ENCODE measurements at regions not wholly inside any gene's neighbourhood (a gene's known extent, or its start where the extent isn't known, plus 50 kb on each side); places are given as distances from the start of the nearest gene placed in this dataset.

DNA sequence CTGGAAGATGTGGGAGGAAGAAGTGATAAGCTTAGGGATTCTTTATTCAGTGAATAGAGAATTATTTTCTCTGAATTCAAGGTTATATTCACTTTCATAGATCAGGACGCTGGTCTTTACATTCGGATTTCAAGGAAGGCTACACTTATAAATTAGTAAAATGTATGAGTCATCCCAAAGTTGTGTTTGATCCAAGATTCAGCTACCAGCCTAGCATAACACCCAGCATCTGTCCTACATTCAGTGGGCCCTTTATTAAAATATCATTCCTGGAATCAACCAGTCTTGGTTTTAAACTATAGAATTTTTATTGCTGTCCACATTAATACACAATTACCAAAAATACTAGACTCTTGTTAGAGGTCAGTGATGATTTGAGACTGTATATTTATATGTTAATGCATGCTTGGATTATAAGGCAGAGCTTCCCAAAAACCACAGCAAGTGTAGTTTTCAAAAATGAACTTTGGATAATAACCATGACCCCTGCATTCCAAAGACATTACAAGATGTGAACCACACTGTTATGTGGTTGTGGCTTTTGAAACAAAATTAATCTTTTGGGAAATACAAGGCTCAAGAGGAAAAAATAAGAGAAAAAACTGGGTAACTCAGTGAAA is 210.7 kb upstream of the CNR1 start:
- Histone ChIP-seq H3K4me1 (ENCODE audit: control insufficient read depth, insufficient read depth, low read length) (peaks cover 22% of the 10 kb centered on the region), H3K9me3 (ENCODE audit: control insufficient read depth, low read length) (no peaks in the 10 kb centered on the region), H3K36me3 (ENCODE audit: control insufficient read depth, insufficient read depth, low read length) (no peaks in the 10 kb centered on the region), H3K4me3 (ENCODE audit: insufficient read depth, low read depth, low read length) (no peak overlapping the region), H3K27me3 (ENCODE audit: control insufficient read depth, insufficient read depth, low read length, poor library complexity, severe bottlenecking) (no peaks in the 10 kb centered on the region), H3K27ac (ENCODE audit: insufficient read depth, low read depth, low read length, poor library complexity, severe bottlenecking) (no peak overlapping the region)
- WGBS, 2 experiments = 100% methylated on average over 1 of the region's 2 CpGs; no CpG with 5 or more reads in 1 of the 2 experiments

DNA sequence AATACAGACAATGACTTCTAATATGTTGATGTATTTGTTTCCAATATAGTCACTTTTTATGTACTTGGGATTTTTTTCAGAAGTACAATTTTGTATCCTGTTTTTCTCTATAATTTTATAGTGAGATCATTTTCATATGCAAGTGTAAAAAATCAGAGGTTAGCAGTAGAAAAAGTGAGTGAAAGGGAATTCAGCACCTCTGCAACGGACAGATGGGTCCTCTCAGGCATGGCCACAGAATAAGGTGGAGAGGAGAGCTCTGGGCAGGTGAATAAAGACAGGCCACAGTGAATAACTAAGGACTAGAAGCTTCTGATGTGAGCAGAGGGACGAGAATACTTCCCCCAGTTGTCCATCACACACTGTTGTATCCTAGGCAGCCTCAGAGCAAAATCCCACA is 210.1 kb upstream of the CNR1 start:
- no peaks in the 10 kb centered on the region for H3K27me3 ChIP-seq (ENCODE audit: control insufficient read depth, insufficient read depth, low read length, poor library complexity, severe bottlenecking)
- peaks cover 19% of the 10 kb centered on the region for H3K4me1 ChIP-seq (ENCODE audit: control insufficient read depth, insufficient read depth, low read length)

DNA sequence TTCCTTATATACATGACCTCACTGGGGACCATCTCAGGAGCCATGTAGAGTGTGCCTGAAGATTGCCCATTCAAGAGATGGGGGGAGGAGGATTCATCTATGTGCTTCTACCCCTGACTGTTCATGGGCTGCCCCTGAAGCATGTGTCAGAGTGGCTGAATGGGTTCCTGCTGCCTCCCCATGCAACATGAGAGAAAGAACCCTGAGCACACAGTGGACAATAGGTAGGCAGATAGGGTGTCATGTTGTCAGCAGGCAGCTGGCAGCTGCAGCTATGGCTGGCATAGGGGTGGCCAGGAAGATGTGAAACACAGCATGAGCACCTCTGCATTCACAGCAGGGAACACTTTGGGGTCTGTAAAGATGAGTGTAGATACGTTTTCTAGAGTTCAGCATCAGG is 208.4 kb upstream of the CNR1 start:
- no peaks in the 10 kb centered on the region for H3K27me3 ChIP-seq (ENCODE audit: control insufficient read depth, insufficient read depth, low read length, poor library complexity, severe bottlenecking)
- no peaks in the 10 kb centered on the region for H3K9me3 ChIP-seq (ENCODE audit: control insufficient read depth, low read length)
- H3K4me1 ChIP-seq (ENCODE audit: control insufficient read depth, insufficient read depth, low read length) = peaks cover 7% of the 10 kb centered on the region
- 22 to 35% methylated on average over 1 of the region's 1 CpG for WGBS, 2 experiments
- no peaks in the 10 kb centered on the region for H3K36me3 ChIP-seq (ENCODE audit: control insufficient read depth, insufficient read depth, low read length)
- H3K4me3 ChIP-seq (ENCODE audit: insufficient read depth, low read depth, low read length) = no peak overlapping the region
- no peak overlapping the region for H3K27ac ChIP-seq (ENCODE audit: insufficient read depth, low read depth, low read length, poor library complexity, severe bottlenecking)

More for the DNA sequence above, 210.1 kb upstream of the CNR1 start:
- H3K9me3 ChIP-seq (ENCODE audit: control insufficient read depth, low read length) = no peaks in the 10 kb centered on the region
- no peaks in the 10 kb centered on the region for H3K36me3 ChIP-seq (ENCODE audit: control insufficient read depth, insufficient read depth, low read length)
- H3K4me3 ChIP-seq (ENCODE audit: insufficient read depth, low read depth, low read length) = no peak overlapping the region
- no peak overlapping the region for H3K27ac ChIP-seq (ENCODE audit: insufficient read depth, low read depth, low read length, poor library complexity, severe bottlenecking)
- WGBS, 2 experiments = 83 to 90% methylated on average over 2 of the region's 2 CpGs

DNA sequence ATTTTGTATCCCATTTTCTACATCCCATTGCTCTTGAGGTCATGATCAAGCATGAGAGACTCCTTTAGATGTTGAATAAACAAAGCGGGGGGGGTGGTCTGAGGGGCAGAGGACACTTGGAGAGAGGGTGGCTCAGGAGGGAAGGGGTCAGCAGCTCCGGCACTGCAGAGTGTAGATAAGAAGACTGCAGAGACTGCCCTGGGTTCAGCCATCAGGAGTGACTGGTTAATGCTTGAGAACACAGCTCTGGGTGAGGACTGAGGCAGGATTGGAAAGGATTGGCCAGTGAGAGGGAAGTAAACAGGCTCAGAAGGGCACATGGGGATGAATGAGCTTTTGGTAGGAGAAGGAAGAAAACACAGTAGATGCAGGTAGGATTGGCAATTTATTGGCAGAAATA is 205.3 kb upstream of the CNR1 start:
- 92 to 93% methylated on average over 2 of the region's 2 CpGs for WGBS, 2 experiments
- Histone ChIP-seq H3K4me1 (ENCODE audit: control insufficient read depth, insufficient read depth, low read length) (peaks cover 7% of the 10 kb centered on the region), H3K4me3 (ENCODE audit: insufficient read depth, low read depth, low read length) (no peak overlapping the region), H3K27me3 (ENCODE audit: control insufficient read depth, insufficient read depth, low read length, poor library complexity, severe bottlenecking) (no peaks in the 10 kb centered on the region), H3K36me3 (ENCODE audit: control insufficient read depth, insufficient read depth, low read length) (no peaks in the 10 kb centered on the region), H3K9me3 (ENCODE audit: control insufficient read depth, low read length) (no peaks in the 10 kb centered on the region), H3K27ac (ENCODE audit: insufficient read depth, low read depth, low read length, poor library complexity, severe bottlenecking) (no peak overlapping the region)

DNA sequence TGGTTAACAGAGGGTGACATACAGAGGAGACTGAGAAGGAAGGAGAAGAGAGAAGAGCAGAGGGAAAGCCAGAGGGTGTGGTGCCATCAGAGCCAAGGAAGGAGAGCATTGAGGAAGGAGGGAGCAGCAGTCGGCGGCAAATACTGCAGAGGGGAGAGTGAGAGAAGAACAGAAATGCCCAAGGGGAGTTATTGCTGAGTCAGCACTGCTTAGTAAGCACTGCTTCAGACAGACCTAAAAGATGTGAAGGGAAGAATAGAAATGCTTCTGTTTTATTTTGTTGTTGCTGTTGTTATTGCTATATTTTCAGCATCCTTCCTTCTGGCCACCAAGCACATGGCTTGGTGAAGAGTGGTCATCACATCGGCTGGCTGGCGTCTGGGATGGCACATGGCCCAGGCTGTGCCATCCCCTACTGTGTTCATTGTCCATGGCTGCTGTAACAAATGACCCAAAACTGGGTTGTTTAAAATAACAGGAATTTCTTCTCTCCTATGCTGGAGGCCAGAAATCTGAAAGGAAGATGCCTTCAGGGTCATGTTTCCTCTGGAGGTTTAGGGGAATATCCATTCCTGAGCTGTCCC is 204.1 kb upstream of the CNR1 start:
- H3K9me3 ChIP-seq (ENCODE audit: control insufficient read depth, low read length) = no peaks in the 10 kb centered on the region
- 84 to 85% methylated on average over 4 of the region's 4 CpGs for WGBS, 2 experiments
- no peaks in the 10 kb centered on the region for H3K27me3 ChIP-seq (ENCODE audit: control insufficient read depth, insufficient read depth, low read length, poor library complexity, severe bottlenecking)
- peaks cover 7% of the 10 kb centered on the region for H3K4me1 ChIP-seq (ENCODE audit: control insufficient read depth, insufficient read depth, low read length)
- no peak overlapping the region for H3K27ac ChIP-seq (ENCODE audit: insufficient read depth, low read depth, low read length, poor library complexity, severe bottlenecking)
- H3K36me3 ChIP-seq (ENCODE audit: control insufficient read depth, insufficient read depth, low read length) = no peaks in the 10 kb centered on the region
- no peak overlapping the region for H3K4me3 ChIP-seq (ENCODE audit: insufficient read depth, low read depth, low read length)

DNA sequence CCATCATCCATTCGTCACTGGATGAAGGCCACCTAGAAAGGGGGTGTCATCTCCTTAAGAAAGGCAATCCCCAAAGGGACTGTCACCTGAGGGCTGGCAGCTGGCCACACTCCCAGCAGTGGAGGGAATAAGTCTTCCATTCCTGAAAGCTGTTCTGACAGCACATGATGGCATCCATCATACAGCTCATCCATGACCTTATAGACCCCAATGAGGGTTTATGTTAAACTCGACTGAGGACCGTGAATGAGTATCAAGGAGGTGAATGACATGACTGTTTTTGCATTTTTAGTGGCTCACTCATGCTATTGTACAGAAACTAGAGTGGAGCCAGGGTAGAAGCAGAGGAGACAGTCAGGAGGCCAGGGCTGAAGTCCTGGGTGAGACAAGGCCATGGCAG is 203.1 kb upstream of the CNR1 start:
- 89 to 92% methylated on average over 3 of the region's 3 CpGs for WGBS, 2 experiments
- H3K27ac ChIP-seq (ENCODE audit: insufficient read depth, low read depth, low read length, poor library complexity, severe bottlenecking) = no peak overlapping the region
- H3K9me3 ChIP-seq (ENCODE audit: control insufficient read depth, low read length) = no peaks in the 10 kb centered on the region
- H3K4me3 ChIP-seq (ENCODE audit: insufficient read depth, low read depth, low read length) = no peak overlapping the region
- H3K36me3 ChIP-seq (ENCODE audit: control insufficient read depth, insufficient read depth, low read length) = no peaks in the 10 kb centered on the region
- H3K27me3 ChIP-seq (ENCODE audit: control insufficient read depth, insufficient read depth, low read length, poor library complexity, severe bottlenecking) = no peaks in the 10 kb centered on the region
- peaks cover 2% of the 10 kb centered on the region for H3K4me1 ChIP-seq (ENCODE audit: control insufficient read depth, insufficient read depth, low read length)

DNA sequence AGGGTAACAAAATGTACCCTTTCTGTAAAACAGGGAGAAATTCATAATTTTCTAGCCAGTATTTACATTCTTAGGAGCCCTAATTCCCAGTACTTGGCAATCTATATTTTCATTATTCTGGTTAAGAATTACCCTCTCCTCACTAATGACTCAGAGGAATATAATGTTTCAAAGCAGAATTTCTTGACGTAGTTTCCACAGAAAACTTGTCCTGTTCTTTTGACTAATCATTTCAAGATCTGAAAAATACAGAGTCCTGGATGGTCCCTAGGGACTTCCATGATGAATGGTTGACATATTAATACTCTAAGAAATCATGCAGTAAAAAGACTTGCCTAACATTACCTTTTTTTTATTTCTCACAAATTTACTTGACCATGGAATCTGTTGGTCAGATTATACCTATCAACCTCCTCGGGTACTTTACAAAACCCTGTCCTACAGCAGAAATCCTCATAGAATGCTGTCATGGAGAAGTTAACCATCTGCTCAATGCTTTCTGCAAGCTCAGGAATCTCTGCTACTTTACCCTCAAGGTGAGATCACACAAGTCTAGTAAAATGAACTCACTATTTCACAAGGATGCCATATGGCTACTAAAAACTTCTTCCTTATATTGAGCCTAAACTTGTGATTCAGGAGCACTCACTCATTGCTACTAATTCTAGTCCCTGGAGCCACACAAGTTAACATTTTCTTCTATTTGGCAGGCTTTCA is 202.1 kb upstream of the CNR1 start:
- H3K27me3 ChIP-seq (ENCODE audit: control insufficient read depth, insufficient read depth, low read length, poor library complexity, severe bottlenecking) = no peaks in the 10 kb centered on the region
- 96 to 97% methylated on average over 2 of the region's 2 CpGs for WGBS, 2 experiments
- H3K4me1 ChIP-seq (ENCODE audit: control insufficient read depth, insufficient read depth, low read length) = no peaks in the 10 kb centered on the region
- H3K27ac ChIP-seq (ENCODE audit: insufficient read depth, low read depth, low read length, poor library complexity, severe bottlenecking) = no peak overlapping the region
- H3K36me3 ChIP-seq (ENCODE audit: control insufficient read depth, insufficient read depth, low read length) = no peaks in the 10 kb centered on the region
- no peak overlapping the region for H3K4me3 ChIP-seq (ENCODE audit: insufficient read depth, low read depth, low read length)
- no peaks in the 10 kb centered on the region for H3K9me3 ChIP-seq (ENCODE audit: control insufficient read depth, low read length)

DNA sequence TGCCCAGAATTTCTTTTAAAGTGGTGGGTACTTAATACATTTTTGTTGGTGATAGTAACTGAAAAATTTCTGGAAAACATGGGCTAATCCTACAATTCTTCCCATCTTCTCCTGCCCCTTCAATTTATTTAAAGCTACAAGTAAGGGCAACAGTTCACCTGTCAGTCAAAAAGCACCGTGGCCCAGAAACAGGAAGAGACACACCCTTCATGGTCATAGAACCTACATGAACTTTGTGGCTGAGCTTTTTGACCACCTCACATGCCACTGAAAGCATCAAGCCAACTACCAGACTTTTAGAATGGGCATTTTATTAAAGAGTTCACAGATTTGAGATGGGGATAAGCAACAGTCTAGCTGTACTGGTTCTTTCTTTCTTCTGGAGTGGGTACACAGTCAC is 201.1 kb upstream of the CNR1 start:
- WGBS, 2 experiments = 38 to 54% methylated on average over 1 of the region's 1 CpG
- H3K27me3 ChIP-seq (ENCODE audit: control insufficient read depth, insufficient read depth, low read length, poor library complexity, severe bottlenecking) = no peaks in the 10 kb centered on the region
- no peaks in the 10 kb centered on the region for H3K9me3 ChIP-seq (ENCODE audit: control insufficient read depth, low read length)
- no peaks in the 10 kb centered on the region for H3K4me1 ChIP-seq (ENCODE audit: control insufficient read depth, insufficient read depth, low read length)
- no peak overlapping the region for H3K27ac ChIP-seq (ENCODE audit: insufficient read depth, low read depth, low read length, poor library complexity, severe bottlenecking)
- no peak overlapping the region for H3K4me3 ChIP-seq (ENCODE audit: insufficient read depth, low read depth, low read length)
- H3K36me3 ChIP-seq (ENCODE audit: control insufficient read depth, insufficient read depth, low read length) = no peaks in the 10 kb centered on the region

DNA sequence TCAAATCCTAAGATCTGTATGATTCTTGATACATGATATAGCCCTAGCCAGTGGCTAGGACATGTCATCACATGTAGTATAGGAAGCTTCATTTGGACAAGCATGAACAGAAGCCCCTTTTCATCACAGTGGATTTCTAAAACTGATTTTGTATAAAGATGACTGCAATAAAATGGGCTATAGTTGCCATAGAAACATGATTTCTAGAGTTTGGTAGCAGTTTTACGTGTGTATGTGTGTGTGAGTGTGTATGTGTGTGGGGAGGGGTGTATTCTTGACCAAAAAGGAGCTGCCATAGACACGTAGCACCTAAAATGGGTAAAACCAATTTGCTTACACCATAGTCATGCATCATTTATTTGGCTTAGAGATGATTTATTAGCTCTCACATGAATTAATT is 200.5 kb upstream of the CNR1 start:
- Histone ChIP-seq H3K27me3 (ENCODE audit: control insufficient read depth, insufficient read depth, low read length, poor library complexity, severe bottlenecking) (no peaks in the 10 kb centered on the region), H3K36me3 (ENCODE audit: control insufficient read depth, insufficient read depth, low read length) (no peaks in the 10 kb centered on the region), H3K9me3 (ENCODE audit: control insufficient read depth, low read length) (no peaks in the 10 kb centered on the region), H3K4me3 (ENCODE audit: insufficient read depth, low read depth, low read length) (no peak overlapping the region), H3K27ac (ENCODE audit: insufficient read depth, low read depth, low read length, poor library complexity, severe bottlenecking) (no peak overlapping the region), H3K4me1 (ENCODE audit: control insufficient read depth, insufficient read depth, low read length) (no peaks in the 10 kb centered on the region)
- 84 to 96% methylated on average over 2 of the region's 2 CpGs for WGBS, 2 experiments

DNA sequence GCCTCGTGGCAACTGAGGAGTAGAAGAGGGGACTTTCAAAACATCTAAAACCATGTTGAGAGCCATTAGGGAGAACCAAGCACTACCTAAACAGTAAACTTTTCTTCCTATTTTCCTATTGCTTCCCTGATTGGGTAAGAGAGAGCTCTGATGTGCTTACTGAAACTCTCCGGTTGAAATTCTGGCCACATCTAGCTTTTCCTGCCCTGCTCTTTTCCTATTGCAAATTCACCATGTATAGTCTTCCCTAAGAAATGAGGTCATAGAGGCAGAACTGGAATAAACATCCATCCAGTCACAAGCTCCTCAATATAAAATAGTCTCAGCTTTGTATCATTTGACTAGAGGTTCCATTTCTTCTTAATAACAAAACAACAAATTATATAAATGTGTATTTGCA is 199.5 kb upstream of the CNR1 start:
- no peak overlapping the region for H3K27ac ChIP-seq (ENCODE audit: insufficient read depth, low read depth, low read length, poor library complexity, severe bottlenecking)
- no peaks in the 10 kb centered on the region for H3K27me3 ChIP-seq (ENCODE audit: control insufficient read depth, insufficient read depth, low read length, poor library complexity, severe bottlenecking)
- H3K4me3 ChIP-seq (ENCODE audit: insufficient read depth, low read depth, low read length) = no peak overlapping the region
- H3K36me3 ChIP-seq (ENCODE audit: control insufficient read depth, insufficient read depth, low read length) = no peaks in the 10 kb centered on the region
- 88 to 94% methylated on average over 2 of the region's 2 CpGs for WGBS, 2 experiments
- H3K4me1 ChIP-seq (ENCODE audit: control insufficient read depth, insufficient read depth, low read length) = no peaks in the 10 kb centered on the region
- H3K9me3 ChIP-seq (ENCODE audit: control insufficient read depth, low read length) = no peaks in the 10 kb centered on the region

Measured in ectodermal cell (in vitro differentiated cells).